GM19035 (cell line): ENCODE measurements at regions not wholly inside any gene's neighbourhood (a gene's known extent, or its start where the extent isn't known, plus 50 kb on each side); places are given as distances from the start of the nearest gene placed in this dataset.

Experiments
- ATAC-seq: cut with Tn5 transposase; IDR thresholded peaks from one replicate; pipeline ENCODE4 v1.9.1; 2021; ENCODE audit not compliant: unreplicated experiment

GRCh38 chr4:178894126-178894525 is 1451.9 kb upstream of the AGA start:
- ATAC-seq, result no peak

GRCh38 chr4:178899084-178899483 is 1456.8 kb upstream of the AGA start:
- no peak for ATAC-seq

GRCh38 chr4:178917756-178918155 is 1475.5 kb upstream of the AGA start:
- no peak for ATAC-seq

GRCh38 chr4:178937130-178937529 is 1494.9 kb upstream of the AGA start:
- ATAC-seq, result no peak

- no peak for ATAC-seq
Observed at GRCh38 chr4:178941975-178942374, 1499.7 kb upstream of the AGA start.

GRCh38 chr4:178953447-178954120 is 1511.3 kb upstream of the AGA start:
- ATAC-seq, result no peak

GRCh38 chr4:178955614-178956013 is 1513.4 kb upstream of the AGA start:
- no peak for ATAC-seq

GRCh38 chr4:178958725-178959440 is 1516.6 kb upstream of the AGA start:
- no peak for ATAC-seq

- ATAC-seq, result no peak
Observed at GRCh38 chr4:178963446-178964045, 1521.3 kb upstream of the AGA start.

- no peak for ATAC-seq
Observed at GRCh38 chr4:178966644-178967043, 1524.4 kb upstream of the AGA start.

GRCh38 chr4:178970433-178971140 is 1528.3 kb upstream of the AGA start:
- ATAC-seq, result no peak

GRCh38 chr4:178976861-178977260 is 1534.6 kb upstream of the AGA start:
- ATAC-seq, result no peak

- ATAC-seq, result no peak
Observed at GRCh38 chr4:178993306-178993705, 1551.1 kb upstream of the AGA start.

- ATAC-seq, result no peak
Observed at GRCh38 chr4:179001918-179002317, 1559.7 kb upstream of the AGA start.

- ATAC-seq, result no peak
Observed at GRCh38 chr4:179007755-179008154, 1565.5 kb upstream of the AGA start.

- ATAC-seq, result no peak
Observed at GRCh38 chr4:179017581-179017980, 1575.3 kb upstream of the AGA start.

GRCh38 chr4:179027569-179027968 is 1585.3 kb upstream of the AGA start:
- no peak for ATAC-seq

- no peak for ATAC-seq
Observed at GRCh38 chr4:179028321-179028720, 1586.1 kb upstream of the AGA start.

GRCh38 chr4:179029683-179030082 is 1587.4 kb upstream of the AGA start:
- ATAC-seq, result no peak

GRCh38 chr4:179040259-179040658 is 1598.0 kb upstream of the AGA start:
- ATAC-seq, result no peak

- ATAC-seq, result no peak
Observed at GRCh38 chr4:179048839-179049453, 1606.7 kb upstream of the AGA start.
